ENCODE measurements at regions not wholly inside any gene's neighbourhood (a gene's known extent, or its start where the extent isn't known, plus 50 kb on each side); places are given as distances from the start of the nearest gene placed in this dataset.

DNA sequence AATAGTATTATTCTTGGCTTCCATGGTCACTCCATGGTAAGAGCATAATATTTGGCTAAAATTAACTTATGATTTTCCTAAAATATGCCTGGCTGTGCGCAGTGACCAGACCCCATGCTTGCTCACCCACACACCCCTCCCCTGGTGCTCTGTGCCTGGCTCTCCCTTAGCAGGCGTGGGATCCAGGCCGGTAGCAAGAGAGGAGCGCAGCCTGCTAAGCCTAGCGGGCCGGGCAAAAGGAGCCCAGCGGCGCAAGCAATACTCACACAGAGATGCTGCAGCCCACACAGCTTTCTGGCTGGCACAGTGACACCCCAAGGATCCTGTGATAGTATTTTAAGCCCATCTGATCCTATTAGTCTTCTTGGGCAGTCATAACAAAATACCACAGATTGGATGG is 79.8 kb upstream of the EYS start:
- TF ChIP-seq, protein P1, sequence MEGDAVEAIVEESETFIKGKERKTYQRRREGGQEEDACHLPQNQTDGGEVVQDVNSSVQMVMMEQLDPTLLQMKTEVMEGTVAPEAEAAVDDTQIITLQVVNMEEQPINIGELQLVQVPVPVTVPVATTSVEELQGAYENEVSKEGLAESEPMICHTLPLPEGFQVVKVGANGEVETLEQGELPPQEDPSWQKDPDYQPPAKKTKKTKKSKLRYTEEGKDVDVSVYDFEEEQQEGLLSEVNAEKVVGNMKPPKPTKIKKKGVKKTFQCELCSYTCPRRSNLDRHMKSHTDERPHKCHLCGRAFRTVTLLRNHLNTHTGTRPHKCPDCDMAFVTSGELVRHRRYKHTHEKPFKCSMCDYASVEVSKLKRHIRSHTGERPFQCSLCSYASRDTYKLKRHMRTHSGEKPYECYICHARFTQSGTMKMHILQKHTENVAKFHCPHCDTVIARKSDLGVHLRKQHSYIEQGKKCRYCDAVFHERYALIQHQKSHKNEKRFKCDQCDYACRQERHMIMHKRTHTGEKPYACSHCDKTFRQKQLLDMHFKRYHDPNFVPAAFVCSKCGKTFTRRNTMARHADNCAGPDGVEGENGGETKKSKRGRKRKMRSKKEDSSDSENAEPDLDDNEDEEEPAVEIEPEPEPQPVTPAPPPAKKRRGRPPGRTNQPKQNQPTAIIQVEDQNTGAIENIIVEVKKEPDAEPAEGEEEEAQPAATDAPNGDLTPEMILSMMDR (conservative IDR thresholded peaks at IDR 0.05; ENCODE audit: low read depth, low read length): no peak
- no peak for TF ChIP-seq EZH2 (IDR thresholded peaks at IDR 0.05; ENCODE audit: low read length, unreplicated experiment)
- TF ChIP-seq EZH2phosphoT487 (IDR thresholded peaks at IDR 0.05; ENCODE audit: borderline replicate concordance, low read length): no peak
